GM12878 (cell line): ENCODE measurements at regions not wholly inside any gene's neighbourhood (a gene's known extent, or its start where the extent isn't known, plus 50 kb on each side); places are given as distances from the start of the nearest gene placed in this dataset.
A peak's percentile ranks its signal among the peaks of the same experiment; 100 is the strongest.

Experiments
- ATAC-seq: fragments of 200-7000 bp; cut with Tn5 transposase; 3 replicates; pipeline ENCODE4 v1.9.1; 2020; ENCODE audit warnings: mild to moderate bottlenecking, moderate library complexity
- BruUV-seq: library from RNA; stranded (reverse); fragments of 400-500 nt; replicated peaks from 2 replicates; lab custom pipeline; 2021; lab: Mats Ljungman, UMichigan
- CTCF ChIA-PET: fragments of 300-600 bp; sonication (Branson Sonifier 250); formaldehyde crosslinking; extraction: SDS; loops from one replicate; lab custom pipeline; 2021; ENCODE audit warnings: inconsistent platforms; lab: Yijun Ruan, JAX
- POLR2A ChIA-PET: fragments of 350-600 bp; formaldehyde crosslinking; extraction: SDS; loops from one replicate; lab custom pipeline; 2021; ENCODE audit warnings: inconsistent platforms; lab: Charles Lee
- RAD21 ChIA-PET: fragments of 300-600 bp; sonication (Branson Sonifier 250); formaldehyde crosslinking; loops from one replicate; lab custom pipeline; 2023; ENCODE audit warnings: antibody characterized with exemption; ENCODE audit not compliant: unreplicated experiment; lab: Charles Lee
- SMC1A ChIA-PET: fragments of 300-600 bp; sonication (Branson Sonifier 250); formaldehyde crosslinking; loops from one replicate; lab custom pipeline; 2023; ENCODE audit not compliant: unreplicated experiment, uncharacterized antibody; lab: Charles Lee
- DNase-seq: peaks from one replicate; pipeline ENCODE4 v3.0.0-alpha.2; 2011; ENCODE audit warnings: low read depth, low spot score
- FAIRE-seq: peaks from 3 replicates; lab custom pipeline; 2011; peaks lifted over from hg19 to GRCh38; lab: Jason Lieb, UNC
- H2AFZ ChIP-seq: 2 replicates; pipeline ENCODE4 v1.6.0; 2011; ENCODE audit warnings: low read depth, low read length, control low read depth; ENCODE audit not compliant: control insufficient read depth
- H3K27ac ChIP-seq: 2 replicates; pipeline ENCODE4 v1.5.1; 2011; ENCODE audit warnings: control low read depth; ENCODE audit not compliant: control insufficient read depth, insufficient read depth
- H3K27me3 ChIP-seq, 2 experiments: replicated peaks in 1 of 2; 2 replicates each; pipeline versions ENCODE4 v1.6.0 to v1.6.1; 2011; ENCODE audit warnings: low read length in 1 of 2; ENCODE audit not compliant: control insufficient read depth in 2 of 2, insufficient read depth in 2 of 2
- H3K36me3 ChIP-seq, 2 experiments: 2 replicates each; pipeline ENCODE4 v1.5.1; 2011; ENCODE audit warnings: low read length in 1 of 2; ENCODE audit not compliant: control insufficient read depth in 2 of 2, insufficient read depth in 2 of 2
- H3K4me1 ChIP-seq: 2 replicates; pipeline ENCODE4 v1.6.1; 2011; ENCODE audit warnings: mild to moderate bottlenecking, low read length, moderate library complexity, mixed read lengths; ENCODE audit not compliant: control insufficient read depth, insufficient read depth
- H3K4me2 ChIP-seq: 2 replicates; pipeline ENCODE4 v1.6.0; 2011; ENCODE audit warnings: control low read depth; ENCODE audit not compliant: control insufficient read depth, insufficient read depth
- H3K4me3 ChIP-seq: fragments of 200-600 bp; sonication (generic); 2 replicates; pipeline ENCODE4 v1.5.1; 2016
- H3K79me2 ChIP-seq: 2 replicates; pipeline ENCODE4 v1.6.0; 2011; ENCODE audit warnings: low read length; ENCODE audit not compliant: control insufficient read depth, insufficient read depth
- H3K9ac ChIP-seq: 2 replicates; pipeline ENCODE4 v1.8.0; 2011; ENCODE audit warnings: low read length, control low read depth, mixed read lengths; ENCODE audit not compliant: control insufficient read depth, insufficient read depth
- H3K9me3 ChIP-seq: replicated peaks from 3 replicates; pipeline ENCODE4 v1.5.1; 2011; ENCODE audit warnings: mild to moderate bottlenecking, low read length; ENCODE audit not compliant: control insufficient read depth, insufficient read depth
- H4K20me1 ChIP-seq: 2 replicates; pipeline ENCODE4 v1.6.0; 2011; ENCODE audit not compliant: control insufficient read depth, insufficient read depth
- BHLHE40 ChIP-seq, 2 experiments: fragments of 450-650 bp in 1 of 2; IDR thresholded peaks; 2 replicates each; pipeline ENCODE4 v1.6.1; 2011 to 2017; ENCODE audit warnings: low read depth in 2 of 2, borderline replicate concordance in 1 of 2, improper control_type of control experiment in 1 of 2, low read length in 1 of 2, mild to moderate bottlenecking in 1 of 2
- DPF2 ChIP-seq: fragments of 450-650 bp; IDR thresholded peaks from 2 replicates; pipeline ENCODE4 v1.6.1; 2017; ENCODE audit warnings: mild to moderate bottlenecking
- ELK1 ChIP-seq: IDR thresholded peaks from 2 replicates; pipeline ENCODE4 v1.6.1; 2012; ENCODE audit warnings: low read depth, low read length, improper control_type of control experiment
- EZH2 ChIP-seq: IDR thresholded peaks from 2 replicates; pipeline ENCODE4 v1.6.1; 2012; ENCODE audit warnings: low read depth, mild to moderate bottlenecking, control low read depth, inconsistent platforms, low read length, borderline replicate concordance; ENCODE audit not compliant: control insufficient read depth
- FOXM1 ChIP-seq: IDR thresholded peaks from 2 replicates; pipeline ENCODE4 v1.6.1; 2012; ENCODE audit warnings: low read depth, mild to moderate bottlenecking, inconsistent platforms, low read length, moderate library complexity
- IKZF1 ChIP-seq: fragments of 450-650 bp; conservative IDR thresholded peaks from 2 replicates; pipeline ENCODE4 v1.6.1; 2017; ENCODE audit warnings: antibody characterized with exemption, mild to moderate bottlenecking
- LARP7 ChIP-seq: fragments of 450-650 bp; IDR thresholded peaks from 2 replicates; pipeline ENCODE4 v1.6.1; 2017; ENCODE audit warnings: mild to moderate bottlenecking
- RUNX3 ChIP-seq: IDR thresholded peaks from 2 replicates; pipeline ENCODE4 v1.6.1; 2012; ENCODE audit warnings: low read length, inconsistent platforms
- SMAD1 ChIP-seq: fragments of 450-650 bp; IDR thresholded peaks from 2 replicates; pipeline ENCODE4 v1.6.1; 2018; ENCODE audit warnings: mild to moderate bottlenecking, low read depth; ENCODE audit not compliant: partially characterized antibody
- TARDBP ChIP-seq: IDR thresholded peaks from 2 replicates; pipeline ENCODE4 v1.6.1; 2016; ENCODE audit warnings: borderline replicate concordance
- USF1 ChIP-seq: IDR thresholded peaks from 2 replicates; pipeline ENCODE4 v1.6.1; 2011; ENCODE audit warnings: borderline replicate concordance, low read depth, mild to moderate bottlenecking, moderate library complexity, mixed read lengths, low read length; ENCODE audit not compliant: insufficient read depth; ENCODE audit errors: extremely low read length
- ZNF207 ChIP-seq: fragments of 450-650 bp; IDR thresholded peaks from 2 replicates; pipeline ENCODE4 v1.6.1; 2014; ENCODE audit warnings: antibody characterized with exemption, mild to moderate bottlenecking, borderline replicate concordance
- ZNF384 ChIP-seq: IDR thresholded peaks from 2 replicates; pipeline ENCODE4 v1.6.1; 2012; ENCODE audit warnings: low read depth, mild to moderate bottlenecking, low read length, improper control_type of control experiment, borderline replicate concordance
- WGBS: methylation state at CpG from one replicate; pipeline ENCODE4 v1.1.6; 2016; ENCODE audit warnings: low lambda C conversion rate; ENCODE audit not compliant: insufficient replicate concordance, insufficient coverage; ENCODE audit errors: missing lambda C conversion rate; 5-methylcytosine and 5-hydroxymethylcytosine counted together
- in situ Hi-C: fragments of 300-500 bp; cut with MboI; formaldehyde crosslinking; loops from 9 replicates; pipeline ENCODE4 v1.14.3; 2018; ENCODE audit warnings: mixed read lengths
- intact Hi-C: fragments of 100-400 bp; cut with micrococcal nuclease; formaldehyde crosslinking; loops from one replicate; pipeline ENCODE4 v1.14.2; 2022; ENCODE audit not compliant: unreplicated experiment

- 0% methylated on average over 1 of the region's 1 CpG for WGBS
- TF ChIP-seq EZH2 (no peak), BHLHE40 (IDR thresholded peaks at IDR 0.05; ENCODE audit: borderline replicate concordance in 1 of 2, low read depth in 2 of 2, low read length in 1 of 2) (peak in 1 of 2 experiments; percentile 44; a peak in 1 of 4 replicates)
- TF ChIP-seq, all 136 proteins: peak for 1
- Histone ChIP-seq H3K27me3 (no peaks in the 10 kb centered on the region; a peak in 1 of 4 replicates), H3K9ac (no peak overlapping the region), H3K9me3 (no peaks in the 10 kb centered on the region), H2AFZ (no peak overlapping the region), H3K4me3 (no peak overlapping the region), H3K79me2 (no peaks in the 10 kb centered on the region), H3K4me2 (no peak overlapping the region), H3K4me1 (no peaks in the 10 kb centered on the region), H3K36me3 (no peaks in the 10 kb centered on the region), H3K27ac (no peak overlapping the region), H4K20me1 (no peaks in the 10 kb centered on the region)
- CTCF ChIA-PET = interaction anchor here (0.7 to 1.9 kb wide), 4 partner anchors 29 to 141 kb away, joined by 3 to 6 read pairs (median 4); no protein-coding TSS in a partner anchor
- POLR2A ChIA-PET = no interaction called here
- FAIRE-seq (no peak), ATAC-seq (no peak), DNase-seq (no peak)
- in situ Hi-C loops = no loop called here
- BruUV-seq = no TSS peak
- RAD21 ChIA-PET = interaction anchor here (1.1 kb wide), 1 partner anchor 129 kb away, joined by 4 read pairs; no protein-coding TSS in a partner anchor
- SMC1A ChIA-PET = interaction anchor here (0.6 kb wide), 1 partner anchor 71 kb away, joined by 3 read pairs; no protein-coding TSS in a partner anchor
- intact Hi-C loops = loop anchor here (5.0 kb wide), 3 partner anchors 119 to 1029 kb away; no protein-coding TSS in a partner anchor
These were observed 74.9 kb upstream of the SELENOP start for GRCh38 chr5:42886635-42887034.

GRCh38 chr5:42884326-42884725, 72.6 kb upstream of the SELENOP start:
- Histone ChIP-seq H2AFZ (no peak overlapping the region), H3K9ac (no peak overlapping the region), H3K4me1 (no peaks in the 10 kb centered on the region), H3K9me3 (no peaks in the 10 kb centered on the region), H3K79me2 (no peaks in the 10 kb centered on the region), H3K27ac (no peak overlapping the region)
- SMC1A ChIA-PET = no interaction called here
- ATAC-seq = no peak
- POLR2A ChIA-PET = no interaction called here
- CTCF ChIA-PET = no interaction called here
- RAD21 ChIA-PET = no interaction called here
- TF ChIP-seq ZNF207 (no peak), FOXM1 (no peak), RUNX3 (no peak), LARP7 (no peak), DPF2 (no peak), ELK1 (no peak), USF1 (no peak), ZNF384 (no peak), TARDBP (no peak), SMAD1 (no peak), IKZF1 (no peak)
- TF ChIP-seq, all 136 proteins: peak for 0
- in situ Hi-C loops = no loop called here
- H3K4me3 ChIP-seq = no peak overlapping the region
- H4K20me1 ChIP-seq = no peaks in the 10 kb centered on the region
- DNase-seq = no peak
- no peak overlapping the region for H3K4me2 ChIP-seq
- H3K27me3 ChIP-seq = no peaks in the 10 kb centered on the region; a peak in 1 of 4 replicates
- no TSS peak for BruUV-seq
- FAIRE-seq = no peak
- WGBS = 0% methylated on average over 1 of the region's 1 CpG
- intact Hi-C loops = no loop called here
- H3K36me3 ChIP-seq = no peaks in the 10 kb centered on the region
